GM12878 (cell line): ENCODE measurements at regions not wholly inside any gene's neighbourhood (a gene's known extent, or its start where the extent isn't known, plus 50 kb on each side); places are given as distances from the start of the nearest gene placed in this dataset.

Experiments
- ATAC-seq: fragments of 200-7000 bp; cut with Tn5 transposase; 3 replicates; pipeline ENCODE4 v1.9.1; 2020; ENCODE audit warnings: mild to moderate bottlenecking, moderate library complexity
- BruUV-seq: library from RNA; stranded (reverse); fragments of 400-500 nt; replicated peaks from 2 replicates; lab custom pipeline; 2021; lab: Mats Ljungman, UMichigan
- CTCF ChIA-PET: fragments of 300-600 bp; sonication (Branson Sonifier 250); formaldehyde crosslinking; extraction: SDS; loops from one replicate; lab custom pipeline; 2021; ENCODE audit warnings: inconsistent platforms; lab: Yijun Ruan, JAX
- POLR2A ChIA-PET: fragments of 350-600 bp; formaldehyde crosslinking; extraction: SDS; loops from one replicate; lab custom pipeline; 2021; ENCODE audit warnings: inconsistent platforms; lab: Charles Lee
- RAD21 ChIA-PET: fragments of 300-600 bp; sonication (Branson Sonifier 250); formaldehyde crosslinking; loops from one replicate; lab custom pipeline; 2023; ENCODE audit warnings: antibody characterized with exemption; ENCODE audit not compliant: unreplicated experiment; lab: Charles Lee
- SMC1A ChIA-PET: fragments of 300-600 bp; sonication (Branson Sonifier 250); formaldehyde crosslinking; loops from one replicate; lab custom pipeline; 2023; ENCODE audit not compliant: unreplicated experiment, uncharacterized antibody; lab: Charles Lee
- DNase-seq: peaks from one replicate; pipeline ENCODE4 v3.0.0-alpha.2; 2011; ENCODE audit warnings: low read depth, low spot score
- FAIRE-seq: peaks from 3 replicates; lab custom pipeline; 2011; peaks lifted over from hg19 to GRCh38; lab: Jason Lieb, UNC
- H2AFZ ChIP-seq: 2 replicates; pipeline ENCODE4 v1.6.0; 2011; ENCODE audit warnings: low read depth, low read length, control low read depth; ENCODE audit not compliant: control insufficient read depth
- H3K27ac ChIP-seq: 2 replicates; pipeline ENCODE4 v1.5.1; 2011; ENCODE audit warnings: control low read depth; ENCODE audit not compliant: control insufficient read depth, insufficient read depth
- H3K27me3 ChIP-seq, 2 experiments: replicated peaks in 1 of 2; 2 replicates each; pipeline versions ENCODE4 v1.6.0 to v1.6.1; 2011; ENCODE audit warnings: low read length in 1 of 2; ENCODE audit not compliant: control insufficient read depth in 2 of 2, insufficient read depth in 2 of 2
- H3K36me3 ChIP-seq, 2 experiments: 2 replicates each; pipeline ENCODE4 v1.5.1; 2011; ENCODE audit warnings: low read length in 1 of 2; ENCODE audit not compliant: control insufficient read depth in 2 of 2, insufficient read depth in 2 of 2
- H3K4me1 ChIP-seq: 2 replicates; pipeline ENCODE4 v1.6.1; 2011; ENCODE audit warnings: mild to moderate bottlenecking, low read length, moderate library complexity, mixed read lengths; ENCODE audit not compliant: control insufficient read depth, insufficient read depth
- H3K4me2 ChIP-seq: 2 replicates; pipeline ENCODE4 v1.6.0; 2011; ENCODE audit warnings: control low read depth; ENCODE audit not compliant: control insufficient read depth, insufficient read depth
- H3K4me3 ChIP-seq: fragments of 200-600 bp; sonication (generic); 2 replicates; pipeline ENCODE4 v1.5.1; 2016
- H3K79me2 ChIP-seq: 2 replicates; pipeline ENCODE4 v1.6.0; 2011; ENCODE audit warnings: low read length; ENCODE audit not compliant: control insufficient read depth, insufficient read depth
- H3K9ac ChIP-seq: 2 replicates; pipeline ENCODE4 v1.8.0; 2011; ENCODE audit warnings: low read length, control low read depth, mixed read lengths; ENCODE audit not compliant: control insufficient read depth, insufficient read depth
- H3K9me3 ChIP-seq: replicated peaks from 3 replicates; pipeline ENCODE4 v1.5.1; 2011; ENCODE audit warnings: mild to moderate bottlenecking, low read length; ENCODE audit not compliant: control insufficient read depth, insufficient read depth
- H4K20me1 ChIP-seq: 2 replicates; pipeline ENCODE4 v1.6.0; 2011; ENCODE audit not compliant: control insufficient read depth, insufficient read depth
- NR2F1 ChIP-seq: fragments of 450-650 bp; conservative IDR thresholded peaks from 2 replicates; pipeline ENCODE4 v1.6.1; 2017; ENCODE audit warnings: mild to moderate bottlenecking
- ZNF24 ChIP-seq: fragments of 450-650 bp; IDR thresholded peaks from 2 replicates; pipeline ENCODE4 v1.6.1; 2017; ENCODE audit warnings: antibody characterized with exemption, mild to moderate bottlenecking
- in situ Hi-C: fragments of 300-500 bp; cut with MboI; formaldehyde crosslinking; loops from 9 replicates; pipeline ENCODE4 v1.14.3; 2018; ENCODE audit warnings: mixed read lengths
- intact Hi-C: fragments of 100-400 bp; cut with micrococcal nuclease; formaldehyde crosslinking; loops from one replicate; pipeline ENCODE4 v1.14.2; 2022; ENCODE audit not compliant: unreplicated experiment
- TF ChIP-seq, protein P1 (sequence below): fragments of 450-650 bp; conservative IDR thresholded peaks from 2 replicates; pipeline ENCODE4 v1.6.1; 2017; ENCODE audit warnings: mild to moderate bottlenecking, moderate library complexity
- TF ChIP-seq, protein P2 (sequence below), 3 experiments: IDR thresholded peaks in 2 of 3; conservative IDR thresholded peaks in 1 of 3; 2 replicates each; pipeline ENCODE4 v1.5.1; 2011; ENCODE audit warnings: low read depth in 3 of 3, low read length in 3 of 3, mild to moderate bottlenecking in 3 of 3, control low read depth in 2 of 3, moderate library complexity in 2 of 3, inconsistent platforms in 1 of 3, mixed read lengths in 1 of 3; ENCODE audit not compliant: control insufficient read depth in 2 of 3, insufficient read depth in 1 of 3; ENCODE audit errors: extremely low read depth in 1 of 3

DNA sequence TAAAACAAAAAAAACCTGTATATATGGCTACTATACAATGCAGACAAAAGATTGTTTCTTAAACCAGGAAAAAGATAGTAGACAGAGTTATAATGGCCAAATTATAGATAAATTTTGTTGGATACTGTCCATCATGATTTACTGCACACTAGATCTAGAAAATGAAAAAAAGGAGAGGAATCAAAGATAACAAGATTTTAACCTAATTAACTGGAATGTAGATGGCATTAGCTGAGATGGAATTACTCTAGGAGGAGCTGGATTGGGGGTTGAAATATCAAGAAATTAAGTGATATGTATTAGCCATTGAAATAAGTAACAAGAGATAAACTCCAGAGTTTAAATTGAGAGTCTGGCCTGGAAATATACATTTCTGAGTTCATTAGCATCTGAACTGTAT, 1489.1 kb downstream of the PLA2G4A start:
- Histone ChIP-seq H2AFZ (no peak overlapping the region), H3K36me3 (no peaks in the 10 kb centered on the region), H3K27me3 (no peaks in the 10 kb centered on the region), H4K20me1 (no peaks in the 10 kb centered on the region), H3K4me2 (no peak overlapping the region), H3K9me3 (no peaks in the 10 kb centered on the region), H3K4me1 (no peaks in the 10 kb centered on the region), H3K9ac (no peak overlapping the region), H3K27ac (no peak overlapping the region), H3K79me2 (no peaks in the 10 kb centered on the region), H3K4me3 (no peak overlapping the region)
- DNase-seq = no peak
- no peak for ATAC-seq
- SMC1A ChIA-PET = no interaction called here
- in situ Hi-C loops = no loop called here
- POLR2A ChIA-PET = no interaction called here
- CTCF ChIA-PET = no interaction called here
- FAIRE-seq = no peak
- TF ChIP-seq, protein P1, sequence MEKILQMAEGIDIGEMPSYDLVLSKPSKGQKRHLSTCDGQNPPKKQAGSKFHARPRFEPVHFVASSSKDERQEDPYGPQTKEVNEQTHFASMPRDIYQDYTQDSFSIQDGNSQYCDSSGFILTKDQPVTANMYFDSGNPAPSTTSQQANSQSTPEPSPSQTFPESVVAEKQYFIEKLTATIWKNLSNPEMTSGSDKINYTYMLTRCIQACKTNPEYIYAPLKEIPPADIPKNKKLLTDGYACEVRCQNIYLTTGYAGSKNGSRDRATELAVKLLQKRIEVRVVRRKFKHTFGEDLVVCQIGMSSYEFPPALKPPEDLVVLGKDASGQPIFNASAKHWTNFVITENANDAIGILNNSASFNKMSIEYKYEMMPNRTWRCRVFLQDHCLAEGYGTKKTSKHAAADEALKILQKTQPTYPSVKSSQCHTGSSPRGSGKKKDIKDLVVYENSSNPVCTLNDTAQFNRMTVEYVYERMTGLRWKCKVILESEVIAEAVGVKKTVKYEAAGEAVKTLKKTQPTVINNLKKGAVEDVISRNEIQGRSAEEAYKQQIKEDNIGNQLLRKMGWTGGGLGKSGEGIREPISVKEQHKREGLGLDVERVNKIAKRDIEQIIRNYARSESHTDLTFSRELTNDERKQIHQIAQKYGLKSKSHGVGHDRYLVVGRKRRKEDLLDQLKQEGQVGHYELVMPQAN = no peak
- no peak for TF ChIP-seq NR2F1
- TF ChIP-seq, protein P2, sequence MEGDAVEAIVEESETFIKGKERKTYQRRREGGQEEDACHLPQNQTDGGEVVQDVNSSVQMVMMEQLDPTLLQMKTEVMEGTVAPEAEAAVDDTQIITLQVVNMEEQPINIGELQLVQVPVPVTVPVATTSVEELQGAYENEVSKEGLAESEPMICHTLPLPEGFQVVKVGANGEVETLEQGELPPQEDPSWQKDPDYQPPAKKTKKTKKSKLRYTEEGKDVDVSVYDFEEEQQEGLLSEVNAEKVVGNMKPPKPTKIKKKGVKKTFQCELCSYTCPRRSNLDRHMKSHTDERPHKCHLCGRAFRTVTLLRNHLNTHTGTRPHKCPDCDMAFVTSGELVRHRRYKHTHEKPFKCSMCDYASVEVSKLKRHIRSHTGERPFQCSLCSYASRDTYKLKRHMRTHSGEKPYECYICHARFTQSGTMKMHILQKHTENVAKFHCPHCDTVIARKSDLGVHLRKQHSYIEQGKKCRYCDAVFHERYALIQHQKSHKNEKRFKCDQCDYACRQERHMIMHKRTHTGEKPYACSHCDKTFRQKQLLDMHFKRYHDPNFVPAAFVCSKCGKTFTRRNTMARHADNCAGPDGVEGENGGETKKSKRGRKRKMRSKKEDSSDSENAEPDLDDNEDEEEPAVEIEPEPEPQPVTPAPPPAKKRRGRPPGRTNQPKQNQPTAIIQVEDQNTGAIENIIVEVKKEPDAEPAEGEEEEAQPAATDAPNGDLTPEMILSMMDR (IDR thresholded peaks at IDR 0.05 in 2 of 3, conservative IDR thresholded peaks at IDR 0.05 in 1 of 3; ENCODE audit: control insufficient read depth in 2 of 3, extremely low read depth in 1 of 3, insufficient read depth in 1 of 3, low read depth in 3 of 3, low read length in 3 of 3) = no peak
- no peak for TF ChIP-seq ZNF24
- no TSS peak for BruUV-seq
- intact Hi-C loops = no loop called here
- RAD21 ChIA-PET = no interaction called here
